GM08714 (cell line): ENCODE measurements at regions not wholly inside any gene's neighbourhood (a gene's known extent, or its start where the extent isn't known, plus 50 kb on each side); places are given as distances from the start of the nearest gene placed in this dataset.

Source experiments
- H3K4me3 ChIP-seq: fragments of 200-500 bp; sonication (Bioruptor generic); 2 replicates; pipeline ENCODE4 v1.5.1; 2014; ENCODE audit warnings: mild to moderate bottlenecking, low read length, inconsistent platforms
- ZNF274 ChIP-seq: IDR thresholded peaks from 2 replicates; pipeline ENCODE4 v1.6.1; 2012; ENCODE audit warnings: mild to moderate bottlenecking, low read depth, low read length

- H3K4me3 ChIP-seq = no peak overlapping the region
- no peak for TF ChIP-seq ZNF274
Observed at GRCh38 chr6:21947731-21948386, 349.0 kb downstream of the PRL start.

GRCh38 chr6:21949211-21949801 lies 347.5 kb downstream of the PRL start:
- TF ChIP-seq ZNF274 = no peak
- no peak overlapping the region for H3K4me3 ChIP-seq

- no peak overlapping the region for H3K4me3 ChIP-seq
- no peak for TF ChIP-seq ZNF274
Observed at GRCh38 chr6:21952367-21952766, 344.5 kb downstream of the PRL start.

GRCh38 chr6:21953831-21954801 lies 342.7 kb downstream of the PRL start:
- TF ChIP-seq ZNF274 = no peak
- H3K4me3 ChIP-seq = no peak overlapping the region

- TF ChIP-seq ZNF274 = no peak
Observed at GRCh38 chr6:21955053-21955595, 341.7 kb downstream of the PRL start.

GRCh38 chr6:21955951-21956350 lies 340.9 kb downstream of the PRL start:
- TF ChIP-seq ZNF274 = no peak
- H3K4me3 ChIP-seq = no peak overlapping the region

More at GRCh38 chr6:21955053-21955595, 341.7 kb downstream of the PRL start:
- H3K4me3 ChIP-seq = no peak overlapping the region

GRCh38 chr6:21958428-21958827 lies 338.4 kb downstream of the PRL start:
- TF ChIP-seq ZNF274 = no peak
- H3K4me3 ChIP-seq = no peak overlapping the region

- TF ChIP-seq ZNF274 = no peak
- H3K4me3 ChIP-seq = no peak overlapping the region
Observed at GRCh38 chr6:21961226-21961625, 335.6 kb downstream of the PRL start.

- no peak overlapping the region for H3K4me3 ChIP-seq
- TF ChIP-seq ZNF274 = no peak
Observed at GRCh38 chr6:21965016-21965415, 331.8 kb downstream of the PRL start.

GRCh38 chr6:21965953-21966539 lies 330.8 kb downstream of the PRL start:
- TF ChIP-seq ZNF274 = no peak
- no peak overlapping the region for H3K4me3 ChIP-seq

- TF ChIP-seq ZNF274 = no peak
Observed at GRCh38 chr6:21967056-21967974, 329.5 kb downstream of the PRL start.

GRCh38 chr6:21968411-21968810 lies 328.4 kb downstream of the PRL start:
- no peak for TF ChIP-seq ZNF274
- no peak overlapping the region for H3K4me3 ChIP-seq

More at GRCh38 chr6:21967056-21967974, 329.5 kb downstream of the PRL start:
- H3K4me3 ChIP-seq = no peak overlapping the region

GRCh38 chr6:21969192-21969591 lies 327.6 kb downstream of the PRL start:
- H3K4me3 ChIP-seq = no peak overlapping the region

More at GRCh38 chr6:21969192-21969591, 327.6 kb downstream of the PRL start:
- no peak for TF ChIP-seq ZNF274
